ENCODE measurements at regions not wholly inside any gene's neighbourhood (a gene's known extent, or its start where the extent isn't known, plus 50 kb on each side); places are given as distances from the start of the nearest gene placed in this dataset.

- TF ChIP-seq EZH2phosphoT487 (IDR thresholded peaks at IDR 0.05; ENCODE audit: insufficient read depth, low read depth) (no peak), EZH2 (IDR thresholded peaks at IDR 0.05; ENCODE audit: insufficient read depth, poor library complexity, severe bottlenecking) (no peak)
- Histone ChIP-seq H3F3A (ENCODE audit: insufficient read depth) (no peaks in the 10 kb centered on the region), H3K9ac (no peak overlapping the region), H3K27ac (no peak overlapping the region), H3K4me2 (ENCODE audit: unreplicated experiment) (no peak overlapping the region), H4K20me1 (ENCODE audit: insufficient read depth) (no peaks in the 10 kb centered on the region), H3K9me3 (ENCODE audit: low read depth) (no peaks in the 10 kb centered on the region), H3K4me1 (ENCODE audit: insufficient read depth) (no peaks in the 10 kb centered on the region), H3K79me2 (ENCODE audit: insufficient read depth) (no peaks in the 10 kb centered on the region), H3K36me3 (ENCODE audit: low read depth) (no peaks in the 10 kb centered on the region), H3K9me2 (ENCODE audit: insufficient read depth) (no peaks in the 10 kb centered on the region), H3K4me3 (no peak overlapping the region), H3K27me3 (replicated peaks; ENCODE audit: insufficient read depth) (no peaks in the 10 kb centered on the region), H2AFZ (no peak overlapping the region)
- 82 to 85% methylated on average over 7 of the region's 7 CpGs for WGBS, 2 experiments (ENCODE audit: low coverage in 1 of 2, low lambda C conversion rate in 2 of 2, missing lambda C conversion rate in 2 of 2)
- in situ Hi-C loops (cut with MboI): no loop called here
- DNase-seq: no peak
Measured at GRCh38 chr6:141669141-141669540, 463.6 kb upstream of the GJE1 start.

- in situ Hi-C loops (cut with MboI): no loop called here
- 0 out of 2 replicates have a peak overlapping the region, but pooled peaks have one; percentile 5 for H2AFZ ChIP-seq
- H3K9me3 ChIP-seq (ENCODE audit: low read depth): no peaks in the 10 kb centered on the region
- no peaks in the 10 kb centered on the region for H3K4me1 ChIP-seq (ENCODE audit: insufficient read depth)
- peak; percentile 56 for DNase-seq
- H3K4me2 ChIP-seq (ENCODE audit: unreplicated experiment): no peak overlapping the region
- no peaks in the 10 kb centered on the region for H3K9me2 ChIP-seq (ENCODE audit: insufficient read depth)
- no peak overlapping the region for H3K4me3 ChIP-seq
- 19 to 23% methylated on average over 3 of the region's 3 CpGs for WGBS, 2 experiments (ENCODE audit: low coverage in 1 of 2, low lambda C conversion rate in 2 of 2, missing lambda C conversion rate in 2 of 2)
- H4K20me1 ChIP-seq (ENCODE audit: insufficient read depth): no peaks in the 10 kb centered on the region
- no peak overlapping the region for H3K27ac ChIP-seq
- no peaks in the 10 kb centered on the region for H3K36me3 ChIP-seq (ENCODE audit: low read depth)
- H3F3A ChIP-seq (ENCODE audit: insufficient read depth): no peaks in the 10 kb centered on the region
- H3K9ac ChIP-seq: no peak overlapping the region
- no peaks in the 10 kb centered on the region for H3K79me2 ChIP-seq (ENCODE audit: insufficient read depth)
- no peaks in the 10 kb centered on the region for H3K27me3 ChIP-seq (replicated peaks; ENCODE audit: insufficient read depth)
- TF ChIP-seq EZH2 (IDR thresholded peaks at IDR 0.05; ENCODE audit: insufficient read depth, poor library complexity, severe bottlenecking) (no peak), EZH2phosphoT487 (IDR thresholded peaks at IDR 0.05; ENCODE audit: insufficient read depth, low read depth) (no peak)
Measured at GRCh38 chr6:141667580-141668309, 465.0 kb upstream of the GJE1 start.

GRCh38 chr6:141666187-141666586 is 466.5 kb upstream of the GJE1 start:
- H3K4me1 ChIP-seq (ENCODE audit: insufficient read depth): no peaks in the 10 kb centered on the region
- H3K27ac ChIP-seq: no peak overlapping the region
- no peaks in the 10 kb centered on the region for H3K79me2 ChIP-seq (ENCODE audit: insufficient read depth)
- TF ChIP-seq EZH2 (IDR thresholded peaks at IDR 0.05; ENCODE audit: insufficient read depth, poor library complexity, severe bottlenecking) (no peak), EZH2phosphoT487 (IDR thresholded peaks at IDR 0.05; ENCODE audit: insufficient read depth, low read depth) (no peak)
- no peak overlapping the region for H3K9ac ChIP-seq
- H3K27me3 ChIP-seq (replicated peaks; ENCODE audit: insufficient read depth): no peaks in the 10 kb centered on the region
- no peak overlapping the region for H2AFZ ChIP-seq
- no peak for DNase-seq
- in situ Hi-C loops (cut with MboI): no loop called here
- WGBS, 2 experiments (ENCODE audit: low coverage in 1 of 2, low lambda C conversion rate in 2 of 2, missing lambda C conversion rate in 2 of 2): 93 to 94% methylated on average over 1 of the region's 1 CpG
- no peak overlapping the region for H3K4me2 ChIP-seq (ENCODE audit: unreplicated experiment)
- H4K20me1 ChIP-seq (ENCODE audit: insufficient read depth): no peaks in the 10 kb centered on the region
- no peaks in the 10 kb centered on the region for H3K9me2 ChIP-seq (ENCODE audit: insufficient read depth)
- no peaks in the 10 kb centered on the region for H3K36me3 ChIP-seq (ENCODE audit: low read depth)
- no peaks in the 10 kb centered on the region for H3F3A ChIP-seq (ENCODE audit: insufficient read depth)
- no peaks in the 10 kb centered on the region for H3K9me3 ChIP-seq (ENCODE audit: low read depth)
- no peak overlapping the region for H3K4me3 ChIP-seq

- Histone ChIP-seq H3K4me2 (ENCODE audit: unreplicated experiment) (no peak overlapping the region), H3K27ac (no peak overlapping the region), H3K4me3 (no peak overlapping the region), H3K4me1 (ENCODE audit: insufficient read depth) (no peaks in the 10 kb centered on the region), H2AFZ (no peak overlapping the region; the same call in 1 of the 2 replicates), H3K9me3 (ENCODE audit: low read depth) (no peaks in the 10 kb centered on the region), H3K9me2 (ENCODE audit: insufficient read depth) (no peaks in the 10 kb centered on the region), H3K9ac (no peak overlapping the region), H3K79me2 (ENCODE audit: insufficient read depth) (no peaks in the 10 kb centered on the region), H3K27me3 (replicated peaks; ENCODE audit: insufficient read depth) (no peaks in the 10 kb centered on the region), H3F3A (ENCODE audit: insufficient read depth) (no peaks in the 10 kb centered on the region), H3K36me3 (ENCODE audit: low read depth) (no peaks in the 10 kb centered on the region), H4K20me1 (ENCODE audit: insufficient read depth) (no peaks in the 10 kb centered on the region)
- no peak for DNase-seq
- in situ Hi-C loops (cut with MboI): no loop called here
- TF ChIP-seq EZH2 (IDR thresholded peaks at IDR 0.05; ENCODE audit: insufficient read depth, poor library complexity, severe bottlenecking): no peak
- TF ChIP-seq EZH2phosphoT487 (IDR thresholded peaks at IDR 0.05; ENCODE audit: insufficient read depth, low read depth): no peak
- WGBS, 2 experiments (ENCODE audit: low coverage in 1 of 2, low lambda C conversion rate in 2 of 2, missing lambda C conversion rate in 2 of 2): 56 to 57% methylated on average over 2 of the region's 2 CpGs
Measured at GRCh38 chr6:141664744-141665143, 468.0 kb upstream of the GJE1 start.

All from GM23248 (cell line).